Dermis blood vessel endothelial cell (primary cell): ENCODE measurements at regions not wholly inside any gene's neighbourhood (a gene's known extent, or its start where the extent isn't known, plus 50 kb on each side); places are given as distances from the start of the nearest gene placed in this dataset.
A peak's percentile ranks its signal among the peaks of the same experiment; 100 is the strongest.
"Not testable (repeated sequence)": the region's sequence is repeated elsewhere in the genome, so short reads cannot be mapped to it uniquely, and the experiment has no call there.

ENCODE experiments used
- DNase-seq: peaks from one replicate; pipeline ENCODE4 v3.0.0; 2010

- DNase-seq: no peak
Observed at GRCh38 chr9:71504636-71505035, 263.7 kb downstream of the CEMIP2 start.

GRCh38 chr9:71498691-71499090 is 269.6 kb downstream of the CEMIP2 start:
- DNase-seq: no peak

GRCh38 chr9:71490810-71491209 is 277.5 kb downstream of the CEMIP2 start:
- peak; percentile 1 for DNase-seq

- no peak for DNase-seq
Observed at GRCh38 chr9:71487061-71487460, 281.3 kb downstream of the CEMIP2 start.

GRCh38 chr9:71485326-71485725 is 283.0 kb downstream of the CEMIP2 start:
- DNase-seq: no peak

GRCh38 chr9:71483436-71483835 is 284.9 kb downstream of the CEMIP2 start:
- no peak for DNase-seq

GRCh38 chr9:71479621-71480020 is 288.7 kb downstream of the CEMIP2 start:
- no peak for DNase-seq

GRCh38 chr9:71472400-71472799 is 295.9 kb downstream of the CEMIP2 start:
- no peak for DNase-seq

- DNase-seq: no peak
Observed at GRCh38 chr9:71465392-71465791, 302.9 kb downstream of the CEMIP2 start.

- no peak for DNase-seq
Observed at GRCh38 chr9:71459082-71459481, 309.2 kb downstream of the CEMIP2 start.

- peak; percentile 72 for DNase-seq
Observed at GRCh38 chr9:71446473-71447411, 321.6 kb downstream of the CEMIP2 start.

GRCh38 chr9:71446106-71446472 is 322.2 kb downstream of the CEMIP2 start:
- DNase-seq: no peak

- DNase-seq: no peak
Observed at GRCh38 chr9:71442937-71443336, 321.5 kb upstream of the TRPM3 start.

GRCh38 chr9:71441266-71441665 is 319.8 kb upstream of the TRPM3 start:
- no peak for DNase-seq

GRCh38 chr9:71431931-71432330 is 310.5 kb upstream of the TRPM3 start:
- DNase-seq: no peak

- DNase-seq: not testable (repeated sequence)
Observed at GRCh38 chr9:71407341-71407740, 285.9 kb upstream of the TRPM3 start.

GRCh38 chr9:71403106-71403505 is 281.7 kb upstream of the TRPM3 start:
- no peak for DNase-seq

- no peak for DNase-seq
Observed at GRCh38 chr9:71393005-71393404, 271.6 kb upstream of the TRPM3 start.

- DNase-seq: no peak
Observed at GRCh38 chr9:71384343-71384742, 262.9 kb upstream of the TRPM3 start.

GRCh38 chr9:71383308-71383940 is 262.0 kb upstream of the TRPM3 start:
- DNase-seq: no peak

GRCh38 chr9:71368157-71368556 is 246.7 kb upstream of the TRPM3 start:
- DNase-seq: no peak

- DNase-seq: no peak
Observed at GRCh38 chr9:71364186-71364955, 242.9 kb upstream of the TRPM3 start.

GRCh38 chr9:71363286-71363961 is 242.0 kb upstream of the TRPM3 start:
- no peak for DNase-seq
